ENCODE measurements at regions not wholly inside any gene's neighbourhood (a gene's known extent, or its start where the extent isn't known, plus 50 kb on each side); places are given as distances from the start of the nearest gene placed in this dataset.

GRCh38 chrX:143296521-143296920 lies 220.8 kb downstream of the SPANXN3 start:
- CTCF ChIA-PET, result no interaction called here
- no peak overlapping the region for H3K27ac Mint-ChIP-seq
- no peak for DNase-seq (ENCODE audit: low spot score)
- no peak for ATAC-seq
- no peaks in the 10 kb centered on the region; the same call in 1 of the 2 replicates for H3K27me3 Mint-ChIP-seq (ENCODE audit: low read depth)
- POLR2A ChIA-PET, result no interaction called here
- no peak overlapping the region for H3K4me3 Mint-ChIP-seq
- no peak for TF ChIP-seq CTCF (IDR thresholded peaks at IDR 0.05)
- no peaks in the 10 kb centered on the region for H3K4me1 Mint-ChIP-seq
- H3K36me3 Mint-ChIP-seq, result peaks cover 22% of the 10 kb centered on the region
- H3K9me3 Mint-ChIP-seq, result peaks cover 35% of the 10 kb centered on the region

- ATAC-seq, result no peak
- no peak for DNase-seq (ENCODE audit: low spot score)
- H3K27ac Mint-ChIP-seq, result no peak overlapping the region
- H3K9me3 Mint-ChIP-seq, result peaks cover 48% of the 10 kb centered on the region
- H3K4me1 Mint-ChIP-seq, result no peaks in the 10 kb centered on the region
- ChIA-PET CTCF (no interaction called here), POLR2A (no interaction called here)
- H3K4me3 Mint-ChIP-seq, result no peak overlapping the region
- H3K27me3 Mint-ChIP-seq (ENCODE audit: low read depth), result no peaks in the 10 kb centered on the region
- H3K36me3 Mint-ChIP-seq, result peaks cover 23% of the 10 kb centered on the region
- no peak for TF ChIP-seq JUN (CRISPR knock-in tag; IDR thresholded peaks at IDR 0.05)
- TF ChIP-seq IRF2 (CRISPR knock-in tag; IDR thresholded peaks at IDR 0.05; ENCODE audit: borderline replicate concordance, low read depth), result no peak
- TF ChIP-seq PRRX2 (CRISPR knock-in tag; IDR thresholded peaks at IDR 0.05), result no peak
- no peak for TF ChIP-seq ZNF317 (CRISPR knock-in tag; IDR thresholded peaks at IDR 0.05; ENCODE audit: borderline replicate concordance, low read depth)
- no peak for TF ChIP-seq E2F5 (CRISPR knock-in tag; IDR thresholded peaks at IDR 0.05)
- TF ChIP-seq CTCF (IDR thresholded peaks at IDR 0.05), result no peak
- TF ChIP-seq HMGXB4 (CRISPR knock-in tag; IDR thresholded peaks at IDR 0.05), result no peak
- TF ChIP-seq MXD4 (CRISPR knock-in tag; IDR thresholded peaks at IDR 0.05; ENCODE audit: borderline replicate concordance), result no peak
- no peak for TF ChIP-seq CREB1 (CRISPR knock-in tag; IDR thresholded peaks at IDR 0.05)
- TF ChIP-seq FOXP1 (CRISPR knock-in tag; IDR thresholded peaks at IDR 0.05; ENCODE audit: borderline replicate concordance), result no peak
- no peak for TF ChIP-seq ARID4B (CRISPR knock-in tag; IDR thresholded peaks at IDR 0.05; ENCODE audit: borderline replicate concordance)
- no peak for TF ChIP-seq ATF2 (CRISPR knock-in tag; IDR thresholded peaks at IDR 0.05; ENCODE audit: borderline replicate concordance, low read depth)
- no peak for TF ChIP-seq ZBTB43 (CRISPR knock-in tag; IDR thresholded peaks at IDR 0.05)
- no peak for TF ChIP-seq PRDM15 (CRISPR knock-in tag; IDR thresholded peaks at IDR 0.05)
- TF ChIP-seq TEAD1 (CRISPR knock-in tag; IDR thresholded peaks at IDR 0.05), result no peak
Observed at GRCh38 chrX:143287236-143287635, 230.0 kb downstream of the SPANXN3 start.

Data from WTC11 (cell line).